Naive thymus-derived CD8-positive, alpha-beta T cell (primary cell): ENCODE measurements at regions not wholly inside any gene's neighbourhood (a gene's known extent, or its start where the extent isn't known, plus 50 kb on each side); places are given as distances from the start of the nearest gene placed in this dataset.

ENCODE experiments used
- ATAC-seq, 2 donors: fragments of 150-1000 bp; cut with Tn5 transposase in 1 of 2; sonication (Bioruptor Pico), chemical (Tn5 transposase) in 1 of 2; 1 replicate in 1 of 2; 2 replicates in 1 of 2; pipeline ENCODE4 v1.10.0; 2021; ENCODE audit warnings: mild to moderate bottlenecking in 2 of 2, moderate library complexity in 2 of 2
- POLR2A ChIA-PET: fragments of 350-600 bp; sonication (Branson Sonifier 250); formaldehyde crosslinking; loops from one replicate; lab custom pipeline; 2021; ENCODE audit warnings: antibody characterized with exemption; lab: Charles Lee
- DNase-seq, 10 donors: peaks; one replicate each; pipeline versions ENCODE4 v3.0.0 to v3.0.0-alpha.2; 2020 to 2022
- H3K27ac Mint-ChIP-seq, 10 donors: one replicate each; pipeline ENCODE4 v1.8.0; 2020 to 2022; ENCODE audit warnings: mild to moderate bottlenecking in 10 of 10, mixed read lengths in 10 of 10, moderate library complexity in 4 of 10, inconsistent platforms in 1 of 10
- H3K27me3 Mint-ChIP-seq, 5 donors: one replicate each; pipeline ENCODE4 v1.8.0; 2021 to 2022; ENCODE audit warnings: mixed read lengths in 5 of 5
- H3K36me3 Mint-ChIP-seq, 3 donors: one replicate each; pipeline ENCODE4 v1.8.0; 2020 to 2022; ENCODE audit warnings: mixed read lengths in 3 of 3, mild to moderate bottlenecking in 2 of 3, inconsistent platforms in 1 of 3
- H3K4me1 Mint-ChIP-seq, 4 donors: one replicate each; pipeline ENCODE4 v1.8.0; 2021 to 2022; ENCODE audit warnings: mixed read lengths in 4 of 4
- H3K4me3 Mint-ChIP-seq, 10 donors: one replicate each; pipeline ENCODE4 v1.8.0; 2020 to 2022; ENCODE audit warnings: mild to moderate bottlenecking in 10 of 10, mixed read lengths in 10 of 10, moderate library complexity in 6 of 10, inconsistent platforms in 1 of 10
- H3K9me3 Mint-ChIP-seq, 9 donors: one replicate each; pipeline ENCODE4 v1.8.0; 2020 to 2022; ENCODE audit warnings: mixed read lengths in 9 of 9, mild to moderate bottlenecking in 3 of 9, inconsistent platforms in 1 of 9, moderate library complexity in 1 of 9

- no peak for ATAC-seq
These were observed 318.0 kb downstream of the DMAC1 start for GRCh38 chr9:7481570-7481969.

GRCh38 chr9:7479300-7479699 is 320.3 kb downstream of the DMAC1 start:
- POLR2A ChIA-PET: no interaction called here
- DNase-seq: no peak
- peaks cover 2 to 14% (median 6%) of the 10 kb centered on the region in 5 donors for H3K27me3 Mint-ChIP-seq
- no peak for ATAC-seq
- H3K9me3 Mint-ChIP-seq: no peaks in the 10 kb centered on the region
- no peak overlapping the region for H3K4me3 Mint-ChIP-seq
- H3K4me1 Mint-ChIP-seq: no peaks in the 10 kb centered on the region
- H3K36me3 Mint-ChIP-seq: no peaks in the 10 kb centered on the region
- H3K27ac Mint-ChIP-seq: no peak overlapping the region

More at GRCh38 chr9:7481570-7481969, 318.0 kb downstream of the DMAC1 start:
- POLR2A ChIA-PET: no interaction called here
- peaks cover 2 to 14% (median 6%) of the 10 kb centered on the region in 5 donors for H3K27me3 Mint-ChIP-seq
- no peaks in the 10 kb centered on the region for H3K4me1 Mint-ChIP-seq
- H3K36me3 Mint-ChIP-seq: no peaks in the 10 kb centered on the region
- H3K9me3 Mint-ChIP-seq: no peaks in the 10 kb centered on the region
- no peak overlapping the region for H3K27ac Mint-ChIP-seq
- DNase-seq: no peak
- no peak overlapping the region for H3K4me3 Mint-ChIP-seq

- Mint-ChIP-seq H3K36me3 (no peaks in the 10 kb centered on the region), H3K9me3 (no peaks in the 10 kb centered on the region), H3K27me3 (peaks cover 2 to 14% (median 6%) of the 10 kb centered on the region in 5 donors), H3K4me1 (no peaks in the 10 kb centered on the region), H3K4me3 (no peak overlapping the region), H3K27ac (no peak overlapping the region)
- no peak for DNase-seq
- POLR2A ChIA-PET: no interaction called here
- no peak for ATAC-seq
These were observed 320.9 kb downstream of the DMAC1 start for GRCh38 chr9:7478646-7479045.

- Mint-ChIP-seq H3K27me3 (peaks cover 0 to 23% (median 9%) of the 10 kb centered on the region in 5 donors), H3K4me3 (no peak overlapping the region), H3K27ac (no peak overlapping the region), H3K9me3 (no peaks in the 10 kb centered on the region), H3K4me1 (no peaks in the 10 kb centered on the region), H3K36me3 (no peaks in the 10 kb centered on the region)
- POLR2A ChIA-PET: no interaction called here
- DNase-seq (no peak), ATAC-seq (no peak)
These were observed 332.4 kb downstream of the DMAC1 start for GRCh38 chr9:7467186-7467585.

- H3K9me3 Mint-ChIP-seq: peaks cover 0 to 16% (median 2%) of the 10 kb centered on the region in 9 donors
These were observed 337.8 kb downstream of the DMAC1 start for GRCh38 chr9:7461791-7462190.

GRCh38 chr9:7456793-7457530 is 342.6 kb downstream of the DMAC1 start:
- ATAC-seq: no peak

More at GRCh38 chr9:7461791-7462190, 337.8 kb downstream of the DMAC1 start:
- no peak overlapping the region for H3K4me3 Mint-ChIP-seq
- H3K27me3 Mint-ChIP-seq: peaks cover 0 to 9% (median 7%) of the 10 kb centered on the region in 5 donors
- POLR2A ChIA-PET: no interaction called here
- no peak overlapping the region for H3K27ac Mint-ChIP-seq
- H3K36me3 Mint-ChIP-seq: peaks cover 0 to 14% (median 0%) of the 10 kb centered on the region in 3 donors
- ATAC-seq (no peak), DNase-seq (no peak)
- H3K4me1 Mint-ChIP-seq: no peaks in the 10 kb centered on the region

GRCh38 chr9:7456377-7456776 is 343.2 kb downstream of the DMAC1 start:
- no peak overlapping the region for H3K27ac Mint-ChIP-seq

More at GRCh38 chr9:7456793-7457530, 342.6 kb downstream of the DMAC1 start:
- Mint-ChIP-seq H3K27ac (no peak overlapping the region), H3K27me3 (peaks cover 4 to 17% (median 4%) of the 10 kb centered on the region in 5 donors), H3K4me3 (no peak overlapping the region), H3K9me3 (peaks cover 0 to 16% (median 2%) of the 10 kb centered on the region in 9 donors), H3K4me1 (no peaks in the 10 kb centered on the region), H3K36me3 (peaks cover 0 to 14% (median 0%) of the 10 kb centered on the region in 3 donors)
- POLR2A ChIA-PET: no interaction called here
- DNase-seq: no peak

GRCh38 chr9:7454624-7455023 is 345.0 kb downstream of the DMAC1 start:
- H3K27ac Mint-ChIP-seq: no peak overlapping the region
- DNase-seq (no peak), ATAC-seq (no peak)
- H3K4me3 Mint-ChIP-seq: no peak overlapping the region
- no peaks in the 10 kb centered on the region for H3K4me1 Mint-ChIP-seq
- peaks cover 2 to 20% (median 4%) of the 10 kb centered on the region in 5 donors for H3K27me3 Mint-ChIP-seq
- POLR2A ChIA-PET: no interaction called here
- H3K36me3 Mint-ChIP-seq: peaks cover 0 to 6% (median 0%) of the 10 kb centered on the region in 3 donors
- H3K9me3 Mint-ChIP-seq: peaks cover 0 to 8% (median 0%) of the 10 kb centered on the region in 9 donors

More at GRCh38 chr9:7456377-7456776, 343.2 kb downstream of the DMAC1 start:
- ATAC-seq (no peak), DNase-seq (no peak)
- POLR2A ChIA-PET: no interaction called here
- H3K4me3 Mint-ChIP-seq: no peak overlapping the region
- peaks cover 0 to 16% (median 2%) of the 10 kb centered on the region in 9 donors for H3K9me3 Mint-ChIP-seq
- H3K4me1 Mint-ChIP-seq: no peaks in the 10 kb centered on the region
- peaks cover 4 to 20% (median 4%) of the 10 kb centered on the region in 5 donors for H3K27me3 Mint-ChIP-seq
- peaks cover 0 to 14% (median 0%) of the 10 kb centered on the region in 3 donors for H3K36me3 Mint-ChIP-seq

GRCh38 chr9:7452378-7452777 is 347.2 kb downstream of the DMAC1 start:
- no peak for ATAC-seq
- POLR2A ChIA-PET: no interaction called here
- peaks cover 0 to 5% (median 0%) of the 10 kb centered on the region in 9 donors for H3K9me3 Mint-ChIP-seq
- H3K4me1 Mint-ChIP-seq: no peaks in the 10 kb centered on the region
- H3K27me3 Mint-ChIP-seq: peaks cover 2 to 15% (median 7%) of the 10 kb centered on the region in 5 donors
- no peak for DNase-seq
- no peak overlapping the region for H3K4me3 Mint-ChIP-seq
- no peak overlapping the region for H3K27ac Mint-ChIP-seq
- H3K36me3 Mint-ChIP-seq: no peaks in the 10 kb centered on the region

GRCh38 chr9:7451062-7451461 is 348.5 kb downstream of the DMAC1 start:
- Mint-ChIP-seq H3K36me3 (no peaks in the 10 kb centered on the region), H3K4me1 (no peaks in the 10 kb centered on the region), H3K9me3 (peaks cover 0 to 8% (median 0%) of the 10 kb centered on the region in 9 donors), H3K4me3 (no peak overlapping the region), H3K27me3 (peaks cover 2 to 15% (median 7%) of the 10 kb centered on the region in 5 donors), H3K27ac (no peak overlapping the region)
- POLR2A ChIA-PET: no interaction called here
- ATAC-seq (no peak), DNase-seq (no peak)

GRCh38 chr9:7443541-7443940 is 356.0 kb downstream of the DMAC1 start:
- no peak overlapping the region for H3K27ac Mint-ChIP-seq
- H3K27me3 Mint-ChIP-seq: peaks cover 0 to 3% (median 2%) of the 10 kb centered on the region in 5 donors
- POLR2A ChIA-PET: no interaction called here
- no peaks in the 10 kb centered on the region for H3K4me1 Mint-ChIP-seq
- DNase-seq (no peak), ATAC-seq (no peak)
- H3K9me3 Mint-ChIP-seq: peaks cover 0 to 4% (median 0%) of the 10 kb centered on the region in 9 donors
- H3K36me3 Mint-ChIP-seq: no peaks in the 10 kb centered on the region
- no peak overlapping the region for H3K4me3 Mint-ChIP-seq

- DNase-seq (no peak), ATAC-seq (no peak)
- H3K4me1 Mint-ChIP-seq: no peaks in the 10 kb centered on the region
- POLR2A ChIA-PET: no interaction called here
- no peak overlapping the region for H3K4me3 Mint-ChIP-seq
- H3K27me3 Mint-ChIP-seq: peaks cover 0 to 4% (median 3%) of the 10 kb centered on the region in 5 donors
- no peaks in the 10 kb centered on the region for H3K36me3 Mint-ChIP-seq
- H3K27ac Mint-ChIP-seq: no peak overlapping the region
- peaks cover 0 to 7% (median 3%) of the 10 kb centered on the region in 9 donors for H3K9me3 Mint-ChIP-seq
These were observed 360.1 kb downstream of the DMAC1 start for GRCh38 chr9:7439355-7439995.

GRCh38 chr9:7436754-7437153 is 362.8 kb downstream of the DMAC1 start:
- peaks cover 9 to 31% (median 16%) of the 10 kb centered on the region in 9 donors for H3K9me3 Mint-ChIP-seq
- ATAC-seq (no peak), DNase-seq (no peak)
- H3K4me3 Mint-ChIP-seq: no peak overlapping the region
- no peaks in the 10 kb centered on the region for H3K4me1 Mint-ChIP-seq
- H3K27me3 Mint-ChIP-seq: peaks cover 0 to 4% (median 1%) of the 10 kb centered on the region in 5 donors
- H3K36me3 Mint-ChIP-seq: peaks cover 0 to 14% (median 0%) of the 10 kb centered on the region in 3 donors
- POLR2A ChIA-PET: no interaction called here
- no peak overlapping the region for H3K27ac Mint-ChIP-seq
